ENCODE measurements at regions not wholly inside any gene's neighbourhood (a gene's known extent, or its start where the extent isn't known, plus 50 kb on each side); places are given as distances from the start of the nearest gene placed in this dataset.

DNA sequence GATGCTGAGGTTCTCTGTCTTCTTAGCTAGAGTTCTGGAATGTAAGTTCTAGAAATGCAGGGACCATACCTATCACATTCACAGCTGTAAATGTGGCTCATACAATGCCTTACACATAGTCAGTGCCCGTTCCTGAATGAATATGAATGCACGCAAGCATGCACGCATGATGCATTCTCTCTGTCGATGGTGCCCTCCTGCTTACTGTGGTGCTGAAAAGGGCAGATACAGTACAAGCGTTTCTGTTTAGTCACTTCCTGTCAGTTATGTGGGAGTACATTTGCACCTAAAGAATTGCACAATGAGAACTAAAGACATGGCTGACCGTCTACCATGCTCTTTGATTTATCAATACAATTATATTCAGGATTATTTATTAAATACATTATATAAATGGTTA is 152.2 kb upstream of the SOX4 start:
- TF ChIP-seq POLR2A (IDR thresholded peaks at IDR 0.05): no peak
- TF ChIP-seq, protein P1, sequence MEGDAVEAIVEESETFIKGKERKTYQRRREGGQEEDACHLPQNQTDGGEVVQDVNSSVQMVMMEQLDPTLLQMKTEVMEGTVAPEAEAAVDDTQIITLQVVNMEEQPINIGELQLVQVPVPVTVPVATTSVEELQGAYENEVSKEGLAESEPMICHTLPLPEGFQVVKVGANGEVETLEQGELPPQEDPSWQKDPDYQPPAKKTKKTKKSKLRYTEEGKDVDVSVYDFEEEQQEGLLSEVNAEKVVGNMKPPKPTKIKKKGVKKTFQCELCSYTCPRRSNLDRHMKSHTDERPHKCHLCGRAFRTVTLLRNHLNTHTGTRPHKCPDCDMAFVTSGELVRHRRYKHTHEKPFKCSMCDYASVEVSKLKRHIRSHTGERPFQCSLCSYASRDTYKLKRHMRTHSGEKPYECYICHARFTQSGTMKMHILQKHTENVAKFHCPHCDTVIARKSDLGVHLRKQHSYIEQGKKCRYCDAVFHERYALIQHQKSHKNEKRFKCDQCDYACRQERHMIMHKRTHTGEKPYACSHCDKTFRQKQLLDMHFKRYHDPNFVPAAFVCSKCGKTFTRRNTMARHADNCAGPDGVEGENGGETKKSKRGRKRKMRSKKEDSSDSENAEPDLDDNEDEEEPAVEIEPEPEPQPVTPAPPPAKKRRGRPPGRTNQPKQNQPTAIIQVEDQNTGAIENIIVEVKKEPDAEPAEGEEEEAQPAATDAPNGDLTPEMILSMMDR (IDR thresholded peaks at IDR 0.05): no peak

All from Peyer's patch (tissue), 4 donors.